SK-N-SH treated with all-trans-retinoic acid at 6 μM for 48 hours (cell line): ENCODE measurements at regions not wholly inside any gene's neighbourhood (a gene's known extent, or its start where the extent isn't known, plus 50 kb on each side); places are given as distances from the start of the nearest gene placed in this dataset.
A peak's percentile ranks its signal among the peaks of the same experiment; 100 is the strongest.

ENCODE experiments used
- ATAC-seq: fragments of 200-7000 bp; cut with Tn5 transposase; 3 replicates; pipeline ENCODE4 v1.9.1; 2020; ENCODE audit warnings: mild to moderate bottlenecking, moderate library complexity
- ARNTL ChIP-seq: fragments of 450-650 bp; formaldehyde crosslinking; IDR thresholded peaks from 2 replicates; pipeline ENCODE4 v1.5.0; 2020; ENCODE audit warnings: low read depth, mild to moderate bottlenecking, moderate library complexity, borderline replicate concordance
- BACH2 ChIP-seq: fragments of 250-450 bp; sonication (Bioruptor Pico); IDR thresholded peaks from 2 replicates; pipeline ENCODE4 v1.9.0; 2021; ENCODE audit warnings: mild to moderate bottlenecking, borderline replicate concordance
- CSDC2 ChIP-seq: fragments of 250-450 bp; sonication (Bioruptor Pico); IDR thresholded peaks from 2 replicates; pipeline ENCODE4 v1.5.0; 2020; ENCODE audit warnings: mild to moderate bottlenecking, moderate library complexity
- ESRRG ChIP-seq: fragments of 250-450 bp; sonication (Bioruptor Pico); IDR thresholded peaks from 2 replicates; pipeline ENCODE4 v1.6.1; 2021; ENCODE audit warnings: mild to moderate bottlenecking
- GLIS3 ChIP-seq: fragments of 250-450 bp; sonication (Bioruptor Pico); IDR thresholded peaks from 2 replicates; pipeline ENCODE4 v1.5.0; 2020; ENCODE audit warnings: mild to moderate bottlenecking, moderate library complexity
- ISL1 ChIP-seq: fragments of 250-450 bp; sonication (Bioruptor Pico); IDR thresholded peaks from 2 replicates; pipeline ENCODE4 v2.1.2; 2022; ENCODE audit warnings: mild to moderate bottlenecking, moderate library complexity
- OSR1 ChIP-seq: fragments of 250-450 bp; sonication (Bioruptor Pico); IDR thresholded peaks from 2 replicates; pipeline ENCODE4 v1.8.0; 2022; ENCODE audit warnings: moderate library complexity, mild to moderate bottlenecking, inconsistent platforms
- PATZ1 ChIP-seq: fragments of 250-450 bp; sonication (Bioruptor Pico); IDR thresholded peaks from 2 replicates; pipeline ENCODE4 v1.8.0; 2020; ENCODE audit warnings: mild to moderate bottlenecking, moderate library complexity, borderline replicate concordance
- PPARA ChIP-seq: fragments of 250-450 bp; sonication (Bioruptor Pico); IDR thresholded peaks from 2 replicates; pipeline ENCODE4 v1.5.0; 2020; ENCODE audit warnings: mild to moderate bottlenecking, borderline replicate concordance
- RARB ChIP-seq: fragments of 250-450 bp; sonication (Bioruptor Pico); IDR thresholded peaks from 2 replicates; pipeline ENCODE4 v1.8.0; 2021; ENCODE audit warnings: mild to moderate bottlenecking, moderate library complexity
- SNAI2 ChIP-seq: fragments of 250-450 bp; sonication (Bioruptor Pico); IDR thresholded peaks from 2 replicates; pipeline ENCODE4 v1.5.0; 2020; ENCODE audit warnings: mild to moderate bottlenecking, moderate library complexity
- TCF4 ChIP-seq: fragments of 250-450 bp; sonication (Bioruptor Pico); IDR thresholded peaks from 2 replicates; pipeline ENCODE4 v1.8.0; 2021; ENCODE audit warnings: mild to moderate bottlenecking, moderate library complexity, borderline replicate concordance
- TOX ChIP-seq: fragments of 250-450 bp; sonication (Bioruptor Pico); IDR thresholded peaks from 2 replicates; pipeline ENCODE4 v1.8.0; 2021; ENCODE audit warnings: mild to moderate bottlenecking, moderate library complexity, borderline replicate concordance
- ZC3H10 ChIP-seq: fragments of 250-450 bp; sonication (Bioruptor Pico); IDR thresholded peaks from 2 replicates; pipeline ENCODE4 v1.5.1; 2021; ENCODE audit warnings: mild to moderate bottlenecking, moderate library complexity
- ZFP3 ChIP-seq: fragments of 250-450 bp; sonication (Bioruptor Pico); IDR thresholded peaks from 2 replicates; pipeline ENCODE4 v1.5.0; 2020; ENCODE audit warnings: mild to moderate bottlenecking, moderate library complexity
- ZFP30 ChIP-seq: fragments of 450-650 bp; formaldehyde crosslinking; IDR thresholded peaks from 2 replicates; pipeline ENCODE4 v1.5.0; 2022; ENCODE audit warnings: mild to moderate bottlenecking, moderate library complexity
- ZNF565 ChIP-seq: fragments of 450-650 bp; formaldehyde crosslinking; conservative IDR thresholded peaks from 2 replicates; pipeline ENCODE4 v1.5.0; 2020; ENCODE audit warnings: low read depth, mild to moderate bottlenecking, moderate library complexity
- ZNF70 ChIP-seq: fragments of 450-650 bp; formaldehyde crosslinking; IDR thresholded peaks from 2 replicates; pipeline ENCODE4 v1.5.0; 2020; ENCODE audit warnings: mild to moderate bottlenecking, moderate library complexity
- ZNF8 ChIP-seq: fragments of 450-650 bp; formaldehyde crosslinking; IDR thresholded peaks from 2 replicates; pipeline ENCODE4 v1.5.0; 2020; ENCODE audit warnings: mild to moderate bottlenecking, moderate library complexity
- TF ChIP-seq, protein P1 (sequence below): fragments of 250-450 bp; sonication (Bioruptor Pico); IDR thresholded peaks from 2 replicates; pipeline ENCODE4 v1.5.1; 2021; ENCODE audit warnings: mild to moderate bottlenecking, moderate library complexity
- TF ChIP-seq, protein P2 (sequence below): fragments of 250-450 bp; sonication (Bioruptor Pico); IDR thresholded peaks from 2 replicates; pipeline ENCODE4 v1.5.0; 2020; ENCODE audit warnings: mild to moderate bottlenecking, moderate library complexity
- TF ChIP-seq, protein P3 (sequence below): fragments of 250-450 bp; sonication (Bioruptor Pico); IDR thresholded peaks from 2 replicates; pipeline ENCODE4 v1.5.1; 2020; ENCODE audit warnings: low read depth, mild to moderate bottlenecking, moderate library complexity
- TF ChIP-seq, protein P4 (sequence below): fragments of 250-450 bp; sonication (Bioruptor Pico); IDR thresholded peaks from 2 replicates; pipeline ENCODE4 v1.8.0; 2021; ENCODE audit warnings: low read depth, mild to moderate bottlenecking, moderate library complexity, borderline replicate concordance

DNA sequence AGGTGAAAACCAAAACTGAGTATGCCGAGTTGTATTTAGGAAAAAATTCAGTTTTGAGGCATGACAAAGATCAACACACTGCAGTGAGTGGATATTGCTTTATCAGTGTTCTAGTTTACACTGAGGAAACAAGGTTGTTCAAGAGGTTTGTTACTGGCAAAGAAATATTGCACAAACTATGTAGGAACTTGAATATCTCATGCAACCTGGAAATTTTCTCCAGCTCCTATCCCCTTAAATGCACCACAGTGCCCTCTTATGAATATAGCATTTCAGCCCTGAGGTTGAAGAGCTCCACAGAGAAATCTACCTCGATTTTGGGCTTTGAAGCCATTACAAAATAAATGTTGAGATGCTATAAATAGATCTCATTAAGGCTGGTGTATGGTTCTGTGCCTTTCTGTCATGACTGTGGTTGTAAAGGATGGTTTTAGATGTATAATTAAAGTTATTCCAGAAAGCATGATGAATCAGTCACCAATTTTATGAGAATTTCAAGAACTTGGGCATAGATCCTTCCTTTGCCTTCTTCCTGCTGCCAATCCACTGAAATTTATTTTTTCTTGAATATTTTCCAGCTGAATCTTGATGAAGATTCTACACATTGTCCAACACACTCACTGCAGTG, 159.3 kb downstream of the SPATA31D1 start:
- no peak for ATAC-seq
- TF ChIP-seq OSR1 (CRISPR knock-in tag), result no peak

GRCh38 chr9:82148426-82148810, 159.8 kb downstream of the SPATA31D1 start:
- TF ChIP-seq, protein P1, sequence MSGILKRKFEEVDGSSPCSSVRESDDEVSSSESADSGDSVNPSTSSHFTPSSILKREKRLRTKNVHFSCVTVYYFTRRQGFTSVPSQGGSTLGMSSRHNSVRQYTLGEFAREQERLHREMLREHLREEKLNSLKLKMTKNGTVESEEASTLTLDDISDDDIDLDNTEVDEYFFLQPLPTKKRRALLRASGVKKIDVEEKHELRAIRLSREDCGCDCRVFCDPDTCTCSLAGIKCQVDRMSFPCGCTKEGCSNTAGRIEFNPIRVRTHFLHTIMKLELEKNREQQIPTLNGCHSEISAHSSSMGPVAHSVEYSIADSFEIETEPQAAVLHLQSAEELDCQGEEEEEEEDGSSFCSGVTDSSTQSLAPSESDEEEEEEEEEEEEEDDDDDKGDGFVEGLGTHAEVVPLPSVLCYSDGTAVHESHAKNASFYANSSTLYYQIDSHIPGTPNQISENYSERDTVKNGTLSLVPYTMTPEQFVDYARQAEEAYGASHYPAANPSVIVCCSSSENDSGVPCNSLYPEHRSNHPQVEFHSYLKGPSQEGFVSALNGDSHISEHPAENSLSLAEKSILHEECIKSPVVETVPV (CRISPR knock-in tag), result no peak
- TF ChIP-seq ZFP30 (CRISPR knock-in tag) (no peak), PPARA (CRISPR knock-in tag) (no peak), ISL1 (CRISPR knock-in tag) (no peak), ZC3H10 (CRISPR knock-in tag) (no peak), OSR1 (CRISPR knock-in tag) (no peak), ARNTL (CRISPR knock-in tag) (no peak), BACH2 (CRISPR knock-in tag) (no peak), RARB (CRISPR knock-in tag) (no peak), ZNF70 (CRISPR knock-in tag) (no peak), TOX (CRISPR knock-in tag) (no peak), GLIS3 (CRISPR knock-in tag) (no peak), CSDC2 (no peak), ZNF565 (no peak)
- TF ChIP-seq, protein P2, sequence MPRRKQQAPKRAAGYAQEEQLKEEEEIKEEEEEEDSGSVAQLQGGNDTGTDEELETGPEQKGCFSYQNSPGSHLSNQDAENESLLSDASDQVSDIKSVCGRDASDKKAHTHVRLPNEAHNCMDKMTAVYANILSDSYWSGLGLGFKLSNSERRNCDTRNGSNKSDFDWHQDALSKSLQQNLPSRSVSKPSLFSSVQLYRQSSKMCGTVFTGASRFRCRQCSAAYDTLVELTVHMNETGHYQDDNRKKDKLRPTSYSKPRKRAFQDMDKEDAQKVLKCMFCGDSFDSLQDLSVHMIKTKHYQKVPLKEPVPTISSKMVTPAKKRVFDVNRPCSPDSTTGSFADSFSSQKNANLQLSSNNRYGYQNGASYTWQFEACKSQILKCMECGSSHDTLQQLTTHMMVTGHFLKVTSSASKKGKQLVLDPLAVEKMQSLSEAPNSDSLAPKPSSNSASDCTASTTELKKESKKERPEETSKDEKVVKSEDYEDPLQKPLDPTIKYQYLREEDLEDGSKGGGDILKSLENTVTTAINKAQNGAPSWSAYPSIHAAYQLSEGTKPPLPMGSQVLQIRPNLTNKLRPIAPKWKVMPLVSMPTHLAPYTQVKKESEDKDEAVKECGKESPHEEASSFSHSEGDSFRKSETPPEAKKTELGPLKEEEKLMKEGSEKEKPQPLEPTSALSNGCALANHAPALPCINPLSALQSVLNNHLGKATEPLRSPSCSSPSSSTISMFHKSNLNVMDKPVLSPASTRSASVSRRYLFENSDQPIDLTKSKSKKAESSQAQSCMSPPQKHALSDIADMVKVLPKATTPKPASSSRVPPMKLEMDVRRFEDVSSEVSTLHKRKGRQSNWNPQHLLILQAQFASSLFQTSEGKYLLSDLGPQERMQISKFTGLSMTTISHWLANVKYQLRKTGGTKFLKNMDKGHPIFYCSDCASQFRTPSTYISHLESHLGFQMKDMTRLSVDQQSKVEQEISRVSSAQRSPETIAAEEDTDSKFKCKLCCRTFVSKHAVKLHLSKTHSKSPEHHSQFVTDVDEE (CRISPR knock-in tag), result no peak
- TF ChIP-seq, protein P3, sequence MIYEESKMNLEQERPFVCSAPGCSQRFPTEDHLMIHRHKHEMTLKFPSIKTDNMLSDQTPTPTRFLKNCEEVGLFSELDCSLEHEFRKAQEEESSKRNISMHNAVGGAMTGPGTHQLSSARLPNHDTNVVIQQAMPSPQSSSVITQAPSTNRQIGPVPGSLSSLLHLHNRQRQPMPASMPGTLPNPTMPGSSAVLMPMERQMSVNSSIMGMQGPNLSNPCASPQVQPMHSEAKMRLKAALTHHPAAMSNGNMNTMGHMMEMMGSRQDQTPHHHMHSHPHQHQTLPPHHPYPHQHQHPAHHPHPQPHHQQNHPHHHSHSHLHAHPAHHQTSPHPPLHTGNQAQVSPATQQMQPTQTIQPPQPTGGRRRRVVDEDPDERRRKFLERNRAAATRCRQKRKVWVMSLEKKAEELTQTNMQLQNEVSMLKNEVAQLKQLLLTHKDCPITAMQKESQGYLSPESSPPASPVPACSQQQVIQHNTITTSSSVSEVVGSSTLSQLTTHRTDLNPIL (CRISPR knock-in tag), result no peak
- TF ChIP-seq, all 23 proteins: peak for 0
- peak; percentile 5 for ATAC-seq

DNA sequence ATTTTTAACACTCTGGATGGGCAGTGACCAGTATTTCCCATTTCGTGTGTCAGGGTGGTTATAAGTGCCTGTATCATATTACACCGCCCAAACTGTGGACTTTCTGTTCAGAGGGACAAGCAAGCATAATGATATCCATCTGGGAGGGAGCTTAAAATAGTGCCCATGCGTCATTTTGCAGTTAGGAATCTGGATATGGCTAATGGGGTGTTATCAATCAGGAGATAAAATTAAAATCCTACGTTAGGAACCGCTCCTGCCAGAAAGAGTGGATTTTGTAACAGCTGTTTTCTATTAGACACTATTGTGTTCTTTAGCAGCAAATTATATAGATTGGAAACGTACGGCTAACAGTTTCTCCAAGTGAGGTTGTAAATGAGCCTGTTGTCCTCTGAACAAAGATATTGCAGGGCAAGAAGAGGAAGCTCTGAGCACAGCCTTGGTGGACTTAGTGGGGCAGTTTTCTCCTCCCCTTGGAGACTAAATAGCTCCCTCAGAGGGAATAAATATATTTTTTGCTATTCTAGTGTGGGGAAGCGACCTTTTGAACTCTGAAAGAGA, 160.4 kb downstream of the SPATA31D1 start:
- peak; percentile 84 for ATAC-seq
- TF ChIP-seq ZFP3, result no peak
- no peak for TF ChIP-seq CSDC2
- no peak for TF ChIP-seq ZNF70 (CRISPR knock-in tag)
- TF ChIP-seq GLIS3 (CRISPR knock-in tag), result peak; percentile 48; the same call in 1 of the 2 replicates
- peak; percentile 98 for TF ChIP-seq TCF4 (CRISPR knock-in tag)
- peak; percentile 94 for TF ChIP-seq TOX (CRISPR knock-in tag)
- TF ChIP-seq ZC3H10 (CRISPR knock-in tag), result peak; percentile 71; the same call in 1 of the 2 replicates
- no peak for TF ChIP-seq ARNTL (CRISPR knock-in tag)
- TF ChIP-seq ISL1 (CRISPR knock-in tag), result peak; percentile 85
- no peak; the same call in 1 of the 2 replicates for TF ChIP-seq ZNF8 (CRISPR knock-in tag)
- no peak for TF ChIP-seq ZNF565
- TF ChIP-seq, protein P4, sequence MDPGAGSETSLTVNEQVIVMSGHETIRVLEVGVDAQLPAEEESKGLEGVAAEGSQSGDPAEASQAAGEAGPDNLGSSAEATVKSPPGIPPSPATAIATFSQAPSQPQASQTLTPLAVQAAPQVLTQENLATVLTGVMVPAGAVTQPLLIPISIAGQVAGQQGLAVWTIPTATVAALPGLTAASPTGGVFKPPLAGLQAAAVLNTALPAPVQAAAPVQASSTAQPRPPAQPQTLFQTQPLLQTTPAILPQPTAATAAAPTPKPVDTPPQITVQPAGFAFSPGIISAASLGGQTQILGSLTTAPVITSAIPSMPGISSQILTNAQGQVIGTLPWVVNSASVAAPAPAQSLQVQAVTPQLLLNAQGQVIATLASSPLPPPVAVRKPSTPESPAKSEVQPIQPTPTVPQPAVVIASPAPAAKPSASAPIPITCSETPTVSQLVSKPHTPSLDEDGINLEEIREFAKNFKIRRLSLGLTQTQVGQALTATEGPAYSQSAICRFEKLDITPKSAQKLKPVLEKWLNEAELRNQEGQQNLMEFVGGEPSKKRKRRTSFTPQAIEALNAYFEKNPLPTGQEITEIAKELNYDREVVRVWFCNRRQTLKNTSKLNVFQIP (CRISPR knock-in tag), result peak; percentile 86; the same call in 1 of the 2 replicates
- TF ChIP-seq RARB (CRISPR knock-in tag), result peak; percentile 92
- TF ChIP-seq PATZ1 (CRISPR knock-in tag), result no peak
- no peak for TF ChIP-seq SNAI2
- TF ChIP-seq BACH2 (CRISPR knock-in tag), result 0 out of 2 replicates have a peak, but pooled peaks have one; percentile 19
- TF ChIP-seq, protein P2 (CRISPR knock-in tag), result peak; percentile 95
- no peak for TF ChIP-seq ESRRG
- TF ChIP-seq PPARA (CRISPR knock-in tag), result no peak
